Fibroblast of peridontal ligament (primary cell): ENCODE measurements at regions not wholly inside any gene's neighbourhood (a gene's known extent, or its start where the extent isn't known, plus 50 kb on each side); places are given as distances from the start of the nearest gene placed in this dataset.
"Not testable (repeated sequence)": the region's sequence is repeated elsewhere in the genome, so short reads cannot be mapped to it uniquely, and the experiment has no call there.

Experiments
- DNase-seq: peaks from one replicate; pipeline ENCODE4 v3.0.0-alpha.2; 2010; ENCODE audit errors: extremely low read depth

DNA sequence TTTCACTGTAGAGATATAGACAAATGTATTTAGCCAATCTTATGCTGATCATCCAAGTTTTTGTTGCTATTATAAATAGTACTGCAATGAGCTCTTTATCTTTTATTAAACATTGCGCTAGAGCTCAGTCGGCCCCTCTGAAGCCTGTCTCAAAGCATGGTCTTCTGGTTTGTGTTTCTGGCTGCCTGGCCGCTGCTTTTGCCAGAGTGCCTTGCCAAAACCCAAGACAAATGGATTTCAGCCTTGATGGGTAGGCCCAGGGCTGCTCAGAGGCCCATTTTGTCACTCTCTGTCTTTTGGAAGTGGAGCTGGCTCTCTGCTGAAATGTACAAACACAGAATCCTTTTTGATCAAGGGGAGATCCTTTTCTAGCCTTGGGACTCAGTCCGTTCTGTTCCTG is 102.9 kb upstream of the KCNG1 start:
- no peak for DNase-seq

DNA sequence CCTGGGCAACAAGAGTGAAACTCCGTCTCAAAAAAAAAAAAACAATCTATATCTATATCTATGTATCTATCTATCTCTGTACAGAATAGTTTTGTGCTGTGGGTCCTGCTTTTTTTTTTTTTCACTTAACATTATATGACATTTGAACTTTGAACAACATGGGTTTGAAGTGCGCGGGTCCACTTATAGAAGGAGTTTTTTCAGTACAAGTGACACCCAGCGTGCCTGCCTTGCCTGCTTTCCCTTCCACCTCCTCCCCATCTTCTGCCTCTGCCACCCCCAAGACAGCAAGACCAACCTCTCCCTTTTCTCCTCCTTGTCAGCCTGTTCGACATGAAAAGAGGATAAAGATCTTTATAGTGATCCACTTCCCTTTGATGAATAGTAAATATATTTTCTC is 102.2 kb upstream of the KCNG1 start:
- no peak for DNase-seq

DNA sequence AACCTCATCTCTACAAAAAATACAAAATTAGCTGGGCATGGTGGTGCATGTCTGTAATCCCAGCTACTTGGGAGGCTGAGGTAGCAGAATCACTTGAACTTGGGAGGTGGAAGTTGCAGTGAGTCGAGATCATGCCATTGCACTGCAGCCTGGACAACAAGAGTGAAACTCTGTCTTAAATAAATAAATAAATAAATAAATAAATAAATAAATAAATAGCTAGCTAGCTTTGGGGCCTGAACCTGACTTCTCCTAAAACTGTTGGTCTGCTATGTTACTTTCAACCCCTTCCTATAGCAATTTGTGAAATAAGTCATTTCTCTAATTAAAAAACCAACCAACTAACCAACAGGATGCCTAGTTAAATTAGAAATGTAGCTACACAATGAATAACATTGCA is 101.0 kb upstream of the KCNG1 start:
- not testable (repeated sequence) for DNase-seq

DNA sequence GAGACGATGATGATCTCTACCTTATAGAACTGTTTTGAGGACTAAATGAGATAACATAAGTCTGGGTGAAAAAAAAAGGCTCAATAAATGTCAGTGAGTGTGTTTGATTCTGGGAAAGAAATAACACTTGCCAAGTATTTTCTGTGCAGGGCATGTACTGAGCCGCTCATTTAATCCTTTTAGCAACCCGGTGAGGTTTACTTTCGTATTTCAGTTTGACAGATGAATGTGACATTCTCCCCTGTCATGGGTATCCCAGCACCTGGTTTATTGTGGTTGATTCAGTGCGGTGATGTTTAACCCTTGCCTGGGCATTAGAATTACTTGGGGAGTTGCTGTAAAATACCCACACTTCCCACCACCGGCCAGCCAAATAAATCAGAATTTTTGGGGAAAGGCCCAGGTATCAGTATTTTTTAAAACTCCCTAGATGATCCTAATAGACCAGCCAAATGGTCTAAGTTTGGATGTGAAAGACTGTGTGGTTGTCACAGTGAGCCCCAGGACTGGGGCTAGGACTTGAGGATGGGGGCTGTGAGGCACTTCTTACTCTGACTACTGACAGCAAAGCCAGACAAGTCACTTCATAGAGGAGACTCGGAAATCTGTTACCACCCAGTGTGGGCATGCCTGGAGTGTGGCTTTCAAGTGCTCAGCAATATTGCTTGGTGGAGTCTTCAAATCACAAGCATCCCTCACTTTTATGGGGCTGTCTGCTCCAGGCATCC is 100.2 kb upstream of the KCNG1 start:
- DNase-seq = no peak

DNA sequence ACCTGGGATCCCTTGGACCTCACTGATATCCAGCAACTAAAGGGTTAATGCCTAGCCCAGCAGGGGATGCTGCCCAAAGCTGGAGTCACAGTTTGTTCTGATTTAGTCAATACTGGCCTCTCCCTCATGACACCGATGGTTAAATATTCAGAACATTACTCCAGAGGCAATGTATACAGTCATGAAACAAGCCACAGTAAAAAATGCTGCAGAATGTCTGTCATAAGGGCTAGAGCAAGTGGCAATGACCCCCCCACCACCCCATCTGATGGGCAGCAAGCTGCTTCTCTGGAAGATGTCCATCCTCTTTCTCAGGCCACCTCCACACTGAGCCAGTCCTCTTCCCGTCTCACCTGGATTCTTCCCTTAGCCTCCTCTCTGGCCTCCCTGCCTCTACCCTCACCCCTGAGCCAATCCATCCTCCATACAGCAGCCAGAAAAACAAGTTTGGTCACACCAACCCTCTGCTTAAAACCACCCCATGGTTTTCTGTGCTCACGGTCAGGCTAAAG is 99.0 kb upstream of the KCNG1 start:
- DNase-seq = peak; percentile 49

DNA sequence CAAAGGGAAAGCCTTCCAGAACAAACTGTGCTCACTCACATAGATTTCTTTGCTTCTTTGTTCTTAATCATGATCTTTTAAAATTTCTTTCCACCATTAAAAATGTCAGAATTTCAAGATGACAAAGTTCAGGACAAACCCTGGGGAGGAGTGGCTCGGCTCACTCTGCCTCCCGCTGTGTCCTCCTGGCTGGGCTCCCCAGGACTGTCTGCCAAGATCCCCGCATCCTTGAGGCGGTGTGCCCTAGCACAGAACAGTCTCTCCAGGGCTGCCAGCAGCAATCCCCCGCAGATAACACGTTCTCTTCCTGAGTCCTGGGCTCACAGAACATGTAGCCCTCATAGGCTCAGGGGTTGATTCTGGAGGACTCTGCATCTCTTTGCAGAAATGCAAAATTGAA is 98.4 kb upstream of the KCNG1 start:
- DNase-seq = no peak

DNA sequence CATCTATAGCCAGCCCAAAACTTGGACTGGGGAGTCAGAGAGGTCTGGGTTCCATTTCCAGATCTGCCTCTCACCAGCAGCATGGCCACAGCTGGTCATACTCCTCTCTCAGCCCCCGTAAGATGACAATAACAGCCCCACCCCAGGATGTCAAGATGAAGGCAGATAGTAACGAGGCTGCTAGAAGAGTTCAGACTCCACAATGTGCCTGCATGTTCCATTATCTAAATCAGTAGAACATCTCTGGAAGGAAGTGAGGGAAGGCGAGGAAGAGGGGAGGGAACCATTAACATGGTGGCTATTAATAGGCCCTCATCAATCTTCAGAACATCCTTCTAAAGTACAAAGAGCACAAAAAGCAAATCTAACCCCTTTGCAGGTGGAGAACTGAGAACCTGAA is 98.0 kb upstream of the KCNG1 start:
- DNase-seq = no peak

DNA sequence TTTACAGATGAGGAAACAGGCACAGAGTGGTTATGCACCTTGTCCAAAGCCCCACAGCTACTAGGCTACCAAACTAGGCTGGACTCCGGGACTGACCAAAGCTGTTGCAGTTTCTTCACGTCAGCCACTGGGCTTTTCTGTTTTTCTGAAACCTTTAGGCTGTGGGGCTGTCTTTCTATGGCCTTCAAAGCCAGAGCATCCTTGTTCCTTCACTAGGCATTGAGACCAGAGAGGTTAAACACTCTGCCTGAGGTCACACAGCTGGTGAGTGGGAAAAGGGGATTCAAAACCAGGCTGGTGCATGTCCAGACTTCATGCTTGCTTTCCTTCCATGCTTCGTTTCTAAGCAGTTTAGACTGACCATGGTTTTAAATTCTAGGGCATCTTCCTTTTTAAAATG is 97.5 kb upstream of the KCNG1 start:
- DNase-seq = no peak

DNA sequence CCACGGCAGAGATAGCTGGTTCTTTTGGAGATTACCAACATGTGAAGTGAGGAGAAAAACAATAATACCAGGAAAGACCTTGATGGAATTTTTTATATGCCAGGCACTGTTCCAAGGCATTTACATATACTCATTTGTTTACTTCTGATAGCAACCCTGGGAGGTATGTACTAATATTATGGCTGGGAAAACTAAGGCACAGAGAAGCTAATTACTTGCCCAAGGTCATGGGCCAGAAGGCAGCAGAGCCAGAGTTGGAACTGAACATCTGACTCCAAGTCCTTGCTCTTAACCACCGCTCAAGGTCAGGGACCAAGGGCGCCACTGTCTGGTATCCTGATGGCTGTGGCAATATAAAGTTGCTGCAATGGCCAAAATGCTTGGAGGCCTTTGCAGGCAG is 97.0 kb upstream of the KCNG1 start:
- no peak for DNase-seq

DNA sequence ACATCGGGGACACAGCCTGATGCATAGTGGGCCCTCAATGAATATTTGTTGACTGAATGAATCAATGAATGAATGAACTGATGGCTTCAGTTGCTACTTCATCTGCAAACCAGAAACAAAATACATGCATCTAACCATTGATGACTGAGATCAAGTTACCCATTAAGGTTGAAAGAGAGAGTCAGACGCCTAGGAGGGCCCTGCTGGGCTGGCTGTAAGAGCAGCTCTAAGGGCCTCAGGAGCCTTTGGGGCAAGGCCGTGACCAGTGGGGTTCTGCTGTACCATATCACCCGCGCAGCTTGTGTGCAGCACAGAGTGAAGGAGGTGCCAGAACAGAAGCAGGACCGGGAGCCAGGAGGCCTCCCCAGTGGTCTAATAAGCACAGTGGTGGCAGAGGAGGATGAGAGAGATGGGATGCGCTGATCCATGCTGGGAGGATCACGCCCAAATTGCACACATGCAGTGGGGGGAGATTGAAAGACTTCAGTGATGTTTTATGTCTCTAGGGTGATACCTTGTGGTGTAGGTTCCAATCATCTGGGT is 96.1 kb upstream of the KCNG1 start:
- no peak for DNase-seq

DNA sequence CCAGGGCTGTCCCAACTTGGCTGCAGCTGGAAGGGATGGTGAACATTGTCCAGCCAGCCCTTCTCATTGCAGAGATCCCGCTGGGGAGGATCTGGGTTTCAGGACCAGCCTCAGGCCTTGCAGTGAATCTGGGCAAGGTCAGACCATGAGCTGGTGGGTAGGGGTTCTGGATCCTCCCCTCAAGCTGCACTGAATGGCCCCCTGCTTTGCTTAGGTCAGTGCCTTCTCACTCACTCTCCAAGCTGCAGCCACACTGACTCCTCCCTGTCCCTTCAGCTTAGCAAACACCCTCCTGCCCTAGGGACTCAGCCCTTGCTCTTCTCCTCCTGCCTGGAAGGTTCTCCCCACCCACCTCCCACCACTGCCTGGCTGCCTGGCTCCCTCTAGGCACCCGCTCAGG is 95.3 kb upstream of the KCNG1 start:
- no peak for DNase-seq

DNA sequence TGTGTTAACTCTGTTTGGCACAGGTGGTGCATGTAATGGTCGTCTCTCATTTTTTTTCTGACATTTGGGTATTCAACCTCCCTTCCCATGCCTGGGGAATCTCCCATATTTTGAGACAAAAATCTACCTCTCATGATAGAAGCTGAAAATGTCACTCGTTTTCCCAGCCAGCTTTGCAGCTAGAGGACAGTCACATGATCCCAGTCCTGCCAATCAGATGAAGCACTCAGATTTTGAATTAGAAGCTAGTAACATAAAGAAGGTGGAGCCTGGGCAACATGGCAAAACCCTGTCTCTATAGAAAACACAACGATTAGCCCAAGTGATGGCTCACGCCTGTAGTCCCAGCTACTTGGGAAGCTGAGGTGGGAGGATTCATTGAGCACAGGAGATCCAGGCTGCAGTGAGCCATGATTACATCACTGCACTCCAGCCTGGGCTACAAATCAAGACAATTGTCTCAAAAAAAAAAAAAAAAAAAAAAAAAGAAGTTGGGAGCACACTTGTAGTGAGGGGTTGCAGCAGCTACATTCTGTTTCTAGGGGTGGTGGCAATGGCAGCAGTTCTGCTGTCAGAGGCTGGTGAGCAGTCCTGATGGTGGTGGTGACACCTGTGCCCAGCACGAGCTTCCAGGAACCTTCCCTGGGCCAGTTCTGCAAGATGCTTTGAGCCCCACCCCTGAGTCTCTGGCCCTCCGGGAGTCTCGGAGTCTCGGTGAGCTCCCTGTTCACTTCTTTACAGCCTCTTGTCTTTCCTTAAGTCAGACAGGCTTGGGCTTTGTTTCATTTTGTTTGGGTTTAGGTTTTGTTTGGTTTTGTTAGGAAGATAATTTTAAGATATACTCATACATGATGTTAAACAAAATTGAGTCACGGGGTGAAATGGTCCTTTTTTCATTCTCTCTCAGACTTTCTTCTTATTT is 94.1 kb upstream of the KCNG1 start:
- DNase-seq = peak; percentile 30

DNA sequence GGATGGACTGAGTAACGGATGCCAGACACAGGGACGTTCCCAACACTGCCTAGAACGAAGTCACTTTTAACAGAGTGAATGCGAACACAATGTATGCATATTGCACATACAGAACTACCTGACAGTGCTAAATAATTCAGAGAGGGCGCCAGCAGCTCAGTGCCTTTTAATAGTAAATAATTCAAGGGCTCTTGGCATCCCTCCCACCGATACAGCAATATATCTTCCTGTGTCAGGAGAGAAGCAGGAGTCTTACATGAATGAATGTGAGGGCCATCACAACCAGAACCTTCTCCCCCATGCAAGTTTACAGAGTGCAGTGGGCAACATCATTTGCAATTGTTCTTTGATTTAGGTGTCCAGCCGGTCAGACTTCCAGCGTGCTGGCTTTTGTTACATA is 88.4 kb upstream of the KCNG1 start:
- no peak for DNase-seq

DNA sequence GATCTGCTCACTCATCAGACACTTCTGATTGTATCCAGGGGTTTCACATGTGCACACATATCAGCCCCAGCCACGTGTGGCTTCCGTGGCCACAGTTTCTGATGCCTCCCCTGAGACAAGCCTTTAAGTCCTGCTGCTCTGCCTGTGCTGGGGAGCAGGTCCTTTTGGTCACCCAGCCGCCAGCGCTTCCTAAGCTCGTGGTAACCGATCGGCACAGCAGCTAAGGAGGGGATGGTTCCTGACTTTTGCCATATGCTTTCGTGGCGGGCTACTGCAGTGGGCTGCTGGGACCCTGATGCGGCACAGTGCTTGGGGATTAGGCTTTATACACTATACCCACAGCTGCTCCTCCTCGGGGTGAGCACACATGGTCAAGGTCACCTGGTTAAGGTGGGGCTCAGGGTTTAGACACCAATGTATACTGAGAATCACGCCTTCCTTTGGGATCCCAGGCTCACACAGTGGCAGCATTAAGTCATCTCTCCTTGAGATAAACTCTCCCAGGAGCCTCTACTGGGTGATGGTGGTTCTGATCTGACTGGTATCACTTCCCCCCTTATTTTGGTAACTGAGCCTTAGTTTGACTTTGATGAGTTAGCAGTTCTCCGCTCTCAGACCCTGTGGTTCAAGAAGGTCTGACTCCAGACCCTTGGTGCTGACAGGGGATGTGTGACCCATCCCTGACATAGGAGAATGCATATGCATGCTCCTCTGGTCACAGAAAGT is 85.9 kb upstream of the KCNG1 start:
- no peak for DNase-seq

DNA sequence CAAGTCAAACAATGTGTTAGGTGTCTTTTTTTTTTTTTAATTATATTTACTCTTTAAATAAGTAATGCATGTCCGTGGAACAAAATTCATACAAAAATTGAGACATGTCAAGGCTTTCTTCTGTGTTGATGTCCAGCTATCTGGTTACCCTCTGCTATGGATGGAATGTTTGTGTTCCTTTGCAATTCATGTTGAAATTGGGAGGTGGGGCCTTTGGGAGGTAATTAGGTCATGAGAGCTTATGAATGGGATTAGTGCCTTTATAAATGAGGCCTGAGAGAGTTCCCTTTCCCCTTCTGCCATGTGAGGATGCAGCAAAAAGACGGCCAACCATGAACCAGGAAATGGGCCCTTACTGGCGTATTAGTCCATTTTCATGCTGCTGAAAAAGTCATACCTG is 83.1 kb upstream of the KCNG1 start:
- no peak for DNase-seq

DNA sequence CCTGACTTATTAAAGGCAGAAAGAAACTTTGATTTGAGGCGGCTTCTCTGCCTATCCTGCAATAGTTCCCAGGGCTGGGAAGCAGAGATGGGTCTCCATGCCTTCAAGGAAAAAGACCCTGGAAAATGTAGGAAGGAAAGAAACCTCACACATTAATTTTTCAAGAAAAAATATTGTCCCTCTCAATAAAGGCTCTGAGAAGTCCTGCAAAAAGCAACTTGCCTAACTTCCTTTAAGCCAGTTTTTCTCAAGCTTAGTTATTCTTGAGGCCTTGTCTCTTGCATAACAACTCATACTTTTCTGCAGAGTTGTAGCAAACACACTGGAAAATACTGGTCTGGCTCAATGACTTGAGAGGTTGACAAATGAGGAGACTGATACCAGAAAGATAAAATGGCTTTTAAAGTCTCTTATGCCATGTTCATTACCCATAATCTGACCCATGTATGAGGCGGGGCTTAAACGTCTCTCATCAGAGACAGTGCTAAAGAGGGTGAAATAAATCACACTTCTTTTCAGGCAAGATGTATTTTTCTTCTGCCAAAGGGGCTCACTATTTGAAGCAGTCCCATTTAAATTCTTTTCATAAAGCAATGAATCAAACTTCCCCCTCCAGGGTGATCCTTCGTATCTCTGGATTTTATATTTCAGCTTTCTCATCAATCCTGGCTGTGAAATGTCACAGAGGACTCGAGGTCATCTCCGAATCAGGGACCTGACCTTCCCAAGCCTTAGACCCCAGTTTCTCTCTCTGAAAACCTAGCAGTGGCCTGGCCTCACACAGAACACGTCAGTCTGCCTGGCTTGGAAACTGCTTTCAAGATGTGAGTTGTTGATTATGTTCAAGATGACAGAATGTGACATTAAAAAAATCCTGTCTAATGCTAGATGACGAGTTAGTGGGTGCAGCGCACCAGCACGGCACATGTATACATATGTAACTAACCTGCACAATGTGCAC is 82.3 kb upstream of the KCNG1 start:
- DNase-seq = no peak

DNA sequence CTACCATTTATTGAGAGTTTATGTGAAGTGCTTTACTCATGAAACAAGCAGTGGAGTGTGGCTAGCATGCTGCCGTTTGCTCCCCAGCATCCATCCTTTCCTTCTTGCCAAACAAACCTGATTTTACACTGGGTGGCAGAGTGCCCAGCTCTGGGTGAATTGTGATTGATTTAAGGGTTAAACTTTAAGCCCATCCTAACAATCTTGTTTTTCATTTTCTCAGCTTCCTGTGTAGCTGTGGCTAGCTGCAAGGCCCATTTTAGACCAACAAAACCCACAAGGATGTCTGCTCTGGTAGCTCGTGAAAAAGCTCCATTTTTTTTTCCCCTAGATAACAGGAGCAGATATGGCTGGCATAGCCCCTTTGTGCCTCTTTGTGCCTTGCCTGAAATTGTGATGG is 77.7 kb upstream of the KCNG1 start:
- DNase-seq = no peak

DNA sequence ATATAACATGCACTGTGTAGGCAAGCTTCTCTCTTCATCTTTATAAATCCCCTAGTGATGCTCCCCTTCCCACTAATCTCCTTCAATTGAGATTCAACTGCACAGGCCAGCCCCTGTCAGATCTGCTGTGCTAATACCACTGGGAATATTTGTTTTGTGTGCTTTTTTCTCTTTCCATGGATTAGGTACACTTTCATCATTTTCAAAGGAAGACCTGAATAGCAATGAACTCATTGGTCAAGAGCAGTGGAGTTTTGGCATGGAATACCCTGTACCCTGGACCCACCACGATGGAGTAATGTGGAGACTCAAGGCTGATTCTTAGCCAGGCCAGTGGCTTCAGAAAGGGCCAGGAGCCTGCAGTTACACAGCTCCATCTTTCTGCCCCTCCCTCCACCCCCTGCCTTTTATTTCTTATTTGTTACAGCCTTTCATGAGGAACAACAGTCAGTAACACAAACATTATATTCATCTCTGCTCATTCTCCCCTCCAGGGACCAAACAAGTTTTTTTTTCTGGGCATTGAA is 75.4 kb upstream of the KCNG1 start:
- DNase-seq = no peak

DNA sequence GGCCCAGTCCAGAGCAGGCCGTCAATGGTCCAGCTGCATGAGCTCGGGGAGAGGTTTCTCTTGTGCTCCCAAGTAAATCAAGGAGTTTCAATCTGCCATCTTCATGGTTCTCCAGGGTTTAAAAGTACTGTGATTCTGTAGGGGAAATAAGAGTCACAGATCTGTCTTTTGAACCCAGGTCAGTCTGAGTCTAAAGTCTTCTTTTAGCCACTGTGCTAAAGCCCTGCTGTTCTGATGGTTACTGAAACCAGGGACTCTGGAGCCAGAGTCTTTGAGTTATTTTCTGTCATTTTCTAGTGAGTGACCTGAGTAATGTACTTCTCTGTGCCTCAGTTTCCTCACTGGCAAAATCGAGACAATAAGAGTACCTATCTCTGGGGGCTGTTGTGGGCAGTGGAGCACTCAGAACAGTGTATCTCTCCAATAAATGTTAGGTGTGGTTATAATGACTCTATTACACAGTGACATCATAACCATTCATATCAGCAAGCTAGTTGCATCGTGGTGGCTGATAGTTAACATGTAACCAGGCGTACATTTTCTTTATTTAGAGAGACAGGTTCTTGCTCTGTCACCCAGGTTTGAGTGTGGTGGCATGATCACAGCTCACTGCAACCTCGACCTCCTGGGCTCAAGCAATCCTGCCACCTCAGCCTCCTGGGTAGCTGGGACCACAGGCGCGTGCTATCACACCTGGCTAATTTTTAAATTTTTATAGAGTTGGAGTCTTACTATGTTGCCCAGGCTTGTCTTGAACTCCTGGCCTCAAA is 74.6 kb upstream of the KCNG1 start:
- no peak for DNase-seq
